ENCODE measurements at regions not wholly inside any gene's neighbourhood (a gene's known extent, or its start where the extent isn't known, plus 50 kb on each side); places are given as distances from the start of the nearest gene placed in this dataset.
"Not testable (repeated sequence)": the region's sequence is repeated elsewhere in the genome, so short reads cannot be mapped to it uniquely, and the experiment has no call there.

DNA sequence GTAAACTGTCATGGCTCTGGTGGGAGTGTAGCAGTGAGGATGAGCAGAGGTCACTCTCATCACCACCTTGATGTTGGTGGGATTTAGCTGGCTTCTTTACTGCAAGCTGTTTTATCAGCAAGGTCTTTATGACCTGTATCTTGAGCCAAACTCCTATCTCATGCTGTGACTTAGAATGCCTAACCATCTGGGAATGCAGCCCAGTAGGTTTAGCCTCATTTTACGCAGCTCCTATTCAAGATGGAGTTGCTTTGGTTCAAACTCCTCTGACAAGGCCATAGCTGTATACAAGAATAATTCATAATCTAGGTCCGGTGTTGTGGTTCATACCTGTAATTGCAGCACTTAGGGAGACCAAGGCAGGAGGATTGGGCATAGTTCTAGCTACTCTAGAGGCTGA lies 85.1 kb downstream of the ARRDC3 start:
- H3K27ac Mint-ChIP-seq: no peak overlapping the region
- H3K36me3 Mint-ChIP-seq (ENCODE audit: low read depth): no peaks in the 10 kb centered on the region
- H3K27me3 Mint-ChIP-seq (ENCODE audit: low read depth): no peaks in the 10 kb centered on the region

GRCh38 chr5:91296674-91297143 lies 86.4 kb downstream of the ARRDC3 start:
- no peak overlapping the region for H3K27ac Mint-ChIP-seq

More for the DNA sequence above, 85.1 kb downstream of the ARRDC3 start:
- H3K4me1 Mint-ChIP-seq (ENCODE audit: low read depth): peaks cover 8% of the 10 kb centered on the region
- no peak for DNase-seq (ENCODE audit: low spot score)
- H3K4me3 Mint-ChIP-seq: no peak overlapping the region
- no peaks in the 10 kb centered on the region for H3K9me3 Mint-ChIP-seq

GRCh38 chr5:91296102-91296501 lies 87.0 kb downstream of the ARRDC3 start:
- not testable (repeated sequence) for H3K27me3 Mint-ChIP-seq (ENCODE audit: low read depth); DNase-seq (ENCODE audit: low spot score); H3K4me3 Mint-ChIP-seq; H3K27ac Mint-ChIP-seq; H3K36me3 Mint-ChIP-seq (ENCODE audit: low read depth); H3K9me3 Mint-ChIP-seq
- peaks cover 21% of the 10 kb centered on the region for H3K4me1 Mint-ChIP-seq (ENCODE audit: low read depth)

More at GRCh38 chr5:91296674-91297143, 86.4 kb downstream of the ARRDC3 start:
- no peaks in the 10 kb centered on the region for H3K27me3 Mint-ChIP-seq (ENCODE audit: low read depth)
- DNase-seq (ENCODE audit: low spot score): no peak
- H3K4me3 Mint-ChIP-seq: no peak overlapping the region
- no peaks in the 10 kb centered on the region for H3K9me3 Mint-ChIP-seq
- peaks cover 17% of the 10 kb centered on the region for H3K4me1 Mint-ChIP-seq (ENCODE audit: low read depth)
- no peaks in the 10 kb centered on the region for H3K36me3 Mint-ChIP-seq (ENCODE audit: low read depth)

GRCh38 chr5:91293131-91293530 lies 90.0 kb downstream of the ARRDC3 start:
- Mint-ChIP-seq H3K27ac (no peak overlapping the region), H3K4me3 (peak overlapping the region; percentile 46), H3K9me3 (no peaks in the 10 kb centered on the region), H3K36me3 (ENCODE audit: low read depth) (no peaks in the 10 kb centered on the region), H3K4me1 (ENCODE audit: low read depth) (peaks cover 21% of the 10 kb centered on the region), H3K27me3 (ENCODE audit: low read depth) (no peaks in the 10 kb centered on the region)
- DNase-seq (ENCODE audit: low spot score): no peak

- peaks cover 21% of the 10 kb centered on the region for H3K4me1 Mint-ChIP-seq (ENCODE audit: low read depth)
- no peaks in the 10 kb centered on the region for H3K9me3 Mint-ChIP-seq
- H3K27ac Mint-ChIP-seq: no peak overlapping the region
- no peak for DNase-seq (ENCODE audit: low spot score)
- no peak overlapping the region for H3K4me3 Mint-ChIP-seq
- peaks cover 3% of the 10 kb centered on the region for H3K36me3 Mint-ChIP-seq (ENCODE audit: low read depth)
- H3K27me3 Mint-ChIP-seq (ENCODE audit: low read depth): no peaks in the 10 kb centered on the region
These were observed 91.2 kb downstream of the ARRDC3 start for GRCh38 chr5:91291628-91292569.

DNA sequence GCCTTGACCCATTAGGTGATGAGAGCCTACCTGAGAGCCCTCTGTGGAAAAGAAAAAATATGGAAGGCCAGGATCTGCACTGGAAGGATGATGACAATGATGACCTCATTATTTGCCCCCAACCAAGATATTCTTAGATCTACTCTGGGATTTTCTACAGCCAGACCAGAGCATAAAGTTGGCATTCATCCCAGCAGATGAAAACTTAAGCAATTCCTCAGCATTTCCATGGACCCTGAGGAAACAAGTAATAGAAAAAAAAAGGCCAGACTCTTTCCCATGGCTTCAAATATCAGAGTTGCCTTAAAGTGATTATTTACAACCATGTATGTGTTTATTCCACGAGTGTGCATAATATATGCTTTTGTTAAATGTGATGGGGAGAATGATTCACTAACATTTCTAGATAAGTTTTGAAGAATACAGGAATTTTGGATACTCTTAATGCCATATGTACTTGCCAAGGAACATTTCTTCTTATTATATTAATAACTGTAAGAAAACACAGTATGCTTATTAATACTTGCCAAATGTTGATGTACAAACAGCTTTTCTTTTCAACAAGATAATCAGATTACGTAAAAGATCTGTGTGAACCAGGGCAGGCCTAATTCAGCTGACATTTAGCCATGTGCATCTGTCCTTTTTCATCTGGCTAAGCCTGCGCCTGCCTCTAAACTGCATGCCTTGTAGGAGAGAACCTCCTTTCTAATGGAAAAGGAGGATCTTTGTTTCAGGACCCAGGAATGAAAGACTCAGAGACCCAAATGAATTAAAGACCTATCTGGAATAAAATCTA lies 94.8 kb downstream of the ARRDC3 start:
- Mint-ChIP-seq H3K27ac (no peak overlapping the region), H3K4me1 (ENCODE audit: low read depth) (peaks cover 23% of the 10 kb centered on the region), H3K9me3 (peaks cover 17% of the 10 kb centered on the region), H3K27me3 (ENCODE audit: low read depth) (no peaks in the 10 kb centered on the region), H3K36me3 (ENCODE audit: low read depth) (peaks cover 9% of the 10 kb centered on the region), H3K4me3 (no peak overlapping the region)
- no peak for DNase-seq (ENCODE audit: low spot score)

- H3K36me3 Mint-ChIP-seq (ENCODE audit: low read depth); H3K27ac Mint-ChIP-seq; H3K27me3 Mint-ChIP-seq (ENCODE audit: low read depth); DNase-seq (ENCODE audit: low spot score); H3K4me3 Mint-ChIP-seq: not testable (repeated sequence)
- H3K9me3 Mint-ChIP-seq: peaks cover 17% of the 10 kb centered on the region
- peaks cover 23% of the 10 kb centered on the region for H3K4me1 Mint-ChIP-seq (ENCODE audit: low read depth)
These were observed 98.1 kb downstream of the ARRDC3 start for GRCh38 chr5:91285062-91285461.

- H3K4me3 Mint-ChIP-seq: no peak overlapping the region
- H3K27ac Mint-ChIP-seq: no peak overlapping the region
- no peak for DNase-seq (ENCODE audit: low spot score)
- peaks cover 9% of the 10 kb centered on the region for H3K36me3 Mint-ChIP-seq (ENCODE audit: low read depth)
- peaks cover 3% of the 10 kb centered on the region for H3K27me3 Mint-ChIP-seq (ENCODE audit: low read depth)
- peaks cover 30% of the 10 kb centered on the region for H3K4me1 Mint-ChIP-seq (ENCODE audit: low read depth)
- peaks cover 17% of the 10 kb centered on the region for H3K9me3 Mint-ChIP-seq
These were observed 99.2 kb downstream of the ARRDC3 start for GRCh38 chr5:91283899-91284298.

DNA sequence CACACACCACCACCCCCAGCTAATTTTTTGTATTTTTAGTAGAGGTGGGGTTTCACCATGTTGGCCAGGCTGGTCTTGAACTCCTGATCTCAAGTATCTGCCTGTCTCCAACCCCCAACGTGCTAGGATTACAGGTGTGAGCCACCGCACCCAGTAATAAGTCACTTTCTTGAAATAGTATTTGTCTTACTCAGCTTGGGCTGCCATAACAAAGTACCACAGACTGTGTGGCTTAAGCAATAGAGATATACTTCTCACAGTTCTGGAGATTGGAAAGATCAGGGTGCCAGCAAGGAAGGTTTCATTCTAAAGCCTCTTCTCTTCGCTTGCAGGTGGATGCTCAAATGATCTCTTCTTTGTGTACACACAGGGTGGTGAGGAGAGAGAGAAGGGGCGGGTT lies 99.8 kb downstream of the ARRDC3 start:
- peaks cover 9% of the 10 kb centered on the region for H3K36me3 Mint-ChIP-seq (ENCODE audit: low read depth)
- no peak overlapping the region for H3K27ac Mint-ChIP-seq
- no peak overlapping the region for H3K4me3 Mint-ChIP-seq
- peaks cover 17% of the 10 kb centered on the region for H3K9me3 Mint-ChIP-seq
- peaks cover 3% of the 10 kb centered on the region for H3K27me3 Mint-ChIP-seq (ENCODE audit: low read depth)
- H3K4me1 Mint-ChIP-seq (ENCODE audit: low read depth): peaks cover 31% of the 10 kb centered on the region
- DNase-seq (ENCODE audit: low spot score): no peak

- Mint-ChIP-seq H3K36me3 (ENCODE audit: low read depth) (peaks cover 7% of the 10 kb centered on the region), H3K27ac (no peak overlapping the region), H3K4me3 (no peak overlapping the region)
These were observed 100.9 kb downstream of the ARRDC3 start for GRCh38 chr5:91282210-91282609.

DNA sequence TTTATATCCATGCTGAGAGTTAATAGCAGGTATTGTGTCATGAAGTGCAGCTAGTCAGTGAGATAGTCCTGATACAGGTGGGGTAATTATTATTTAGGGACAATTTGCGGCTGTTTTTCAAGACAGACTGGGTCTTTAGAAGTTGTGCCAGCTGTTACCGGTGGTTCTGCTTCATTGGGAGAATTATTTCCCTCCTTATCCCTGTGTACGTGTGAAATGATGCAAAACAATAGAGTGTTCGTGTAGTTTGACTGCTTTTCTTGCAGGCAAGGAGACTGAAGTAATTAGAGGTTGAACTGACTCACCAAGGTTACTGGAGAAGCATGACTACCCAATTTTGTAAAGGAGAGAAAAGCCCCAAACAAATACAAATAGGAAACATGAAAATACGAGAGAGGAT lies 101.7 kb downstream of the ARRDC3 start:
- peaks cover 17% of the 10 kb centered on the region for H3K9me3 Mint-ChIP-seq
- H3K27ac Mint-ChIP-seq: peak overlapping the region; percentile 89
- H3K27me3 Mint-ChIP-seq (ENCODE audit: low read depth): peaks cover 3% of the 10 kb centered on the region
- DNase-seq (ENCODE audit: low spot score): no peak
- H3K36me3 Mint-ChIP-seq (ENCODE audit: low read depth): peaks cover 7% of the 10 kb centered on the region
- H3K4me1 Mint-ChIP-seq (ENCODE audit: low read depth): peaks cover 33% of the 10 kb centered on the region
- H3K4me3 Mint-ChIP-seq: peak overlapping the region; percentile 85

More at GRCh38 chr5:91282210-91282609, 100.9 kb downstream of the ARRDC3 start:
- peaks cover 3% of the 10 kb centered on the region for H3K27me3 Mint-ChIP-seq (ENCODE audit: low read depth)
- peaks cover 17% of the 10 kb centered on the region for H3K9me3 Mint-ChIP-seq
- no peak for DNase-seq (ENCODE audit: low spot score)
- peaks cover 31% of the 10 kb centered on the region for H3K4me1 Mint-ChIP-seq (ENCODE audit: low read depth)

DNA sequence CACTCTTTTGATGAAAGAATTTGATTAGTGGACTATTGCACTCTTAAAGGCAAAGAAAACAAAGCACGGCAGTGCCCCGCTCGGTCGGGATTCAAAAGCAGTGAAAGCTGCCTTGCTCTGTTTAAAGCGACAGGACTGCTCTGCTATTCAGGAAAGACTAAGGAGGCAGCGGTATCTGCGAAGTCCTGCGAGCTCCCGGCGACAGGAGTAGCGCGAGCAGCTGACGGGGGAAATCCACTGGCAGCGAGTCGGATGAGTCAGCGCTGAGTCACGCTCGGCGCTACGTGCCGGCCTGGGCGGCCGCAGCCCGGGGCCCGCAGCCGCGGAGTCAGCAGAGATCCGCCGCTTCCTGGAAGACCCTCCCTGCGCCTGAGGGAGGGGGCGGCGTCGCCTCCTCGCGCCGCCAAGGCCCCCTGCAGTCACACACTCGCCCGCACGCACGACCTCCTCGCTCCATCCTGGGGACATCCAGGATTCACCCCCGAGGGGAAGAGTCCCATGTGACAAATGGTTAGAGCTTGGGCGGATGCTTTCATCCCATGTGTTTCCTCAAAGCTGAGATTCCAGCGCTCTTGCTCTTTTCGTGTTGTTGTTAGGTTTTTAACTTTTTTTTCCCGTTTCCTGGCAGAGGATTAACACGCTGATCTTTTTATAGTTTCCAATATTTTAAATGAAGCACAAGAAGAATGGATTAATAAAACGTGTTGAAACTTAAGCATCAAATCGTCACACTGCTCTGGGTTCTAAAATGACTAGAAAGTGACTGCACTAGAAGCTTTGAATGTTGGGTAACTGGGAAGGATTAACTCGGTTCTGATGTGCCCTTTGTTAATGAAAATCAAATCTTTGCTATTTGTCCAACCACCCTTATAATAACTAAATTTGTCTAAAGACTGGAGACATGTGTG lies 102.5 kb downstream of the ARRDC3 start:
- Mint-ChIP-seq H3K4me1 (ENCODE audit: low read depth) (peaks cover 33% of the 10 kb centered on the region), H3K27ac (peak overlapping the region; percentile 89), H3K27me3 (ENCODE audit: low read depth) (peaks cover 10% of the 10 kb centered on the region), H3K9me3 (peaks cover 12% of the 10 kb centered on the region), H3K4me3 (peak overlapping the region; percentile 85), H3K36me3 (ENCODE audit: low read depth) (peaks cover 3% of the 10 kb centered on the region)
- peak; percentile 92 for DNase-seq (ENCODE audit: low spot score)

DNA sequence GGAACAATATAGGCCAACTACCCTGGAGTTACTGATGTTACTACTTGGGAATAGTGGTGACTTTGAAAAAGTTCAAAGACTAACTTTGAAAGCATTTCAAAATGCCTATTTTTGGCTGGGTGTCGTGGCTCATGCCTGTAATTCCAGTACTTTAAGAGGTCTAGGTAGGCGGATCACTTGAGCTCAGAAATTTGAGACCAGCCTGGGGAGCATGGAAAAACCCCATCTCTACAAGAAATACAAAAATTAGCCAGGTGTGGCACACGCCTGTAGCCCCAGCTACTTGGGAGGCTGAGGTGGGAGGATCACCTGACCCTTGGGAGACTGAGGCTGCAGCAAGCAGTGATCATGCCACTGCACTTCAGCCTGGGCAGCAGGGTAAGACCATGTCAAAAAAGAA lies 105.3 kb downstream of the ARRDC3 start:
- Mint-ChIP-seq H3K27me3 (ENCODE audit: low read depth) (peaks cover 10% of the 10 kb centered on the region), H3K9me3 (no peaks in the 10 kb centered on the region), H3K4me3 (no peak overlapping the region), H3K4me1 (ENCODE audit: low read depth) (peaks cover 30% of the 10 kb centered on the region), H3K36me3 (ENCODE audit: low read depth) (no peaks in the 10 kb centered on the region), H3K27ac (no peak overlapping the region)
- no peak for DNase-seq (ENCODE audit: low spot score)

Data from T-helper 2 cell treated with Interferon-gamma antibody and Interleukin-4, amounts not matched to agents 5 μg/mL and 100 μg/mL, for 36 hours (primary cell).